ENCODE measurements at regions not wholly inside any gene's neighbourhood (a gene's known extent, or its start where the extent isn't known, plus 50 kb on each side); places are given as distances from the start of the nearest gene placed in this dataset.

DNA sequence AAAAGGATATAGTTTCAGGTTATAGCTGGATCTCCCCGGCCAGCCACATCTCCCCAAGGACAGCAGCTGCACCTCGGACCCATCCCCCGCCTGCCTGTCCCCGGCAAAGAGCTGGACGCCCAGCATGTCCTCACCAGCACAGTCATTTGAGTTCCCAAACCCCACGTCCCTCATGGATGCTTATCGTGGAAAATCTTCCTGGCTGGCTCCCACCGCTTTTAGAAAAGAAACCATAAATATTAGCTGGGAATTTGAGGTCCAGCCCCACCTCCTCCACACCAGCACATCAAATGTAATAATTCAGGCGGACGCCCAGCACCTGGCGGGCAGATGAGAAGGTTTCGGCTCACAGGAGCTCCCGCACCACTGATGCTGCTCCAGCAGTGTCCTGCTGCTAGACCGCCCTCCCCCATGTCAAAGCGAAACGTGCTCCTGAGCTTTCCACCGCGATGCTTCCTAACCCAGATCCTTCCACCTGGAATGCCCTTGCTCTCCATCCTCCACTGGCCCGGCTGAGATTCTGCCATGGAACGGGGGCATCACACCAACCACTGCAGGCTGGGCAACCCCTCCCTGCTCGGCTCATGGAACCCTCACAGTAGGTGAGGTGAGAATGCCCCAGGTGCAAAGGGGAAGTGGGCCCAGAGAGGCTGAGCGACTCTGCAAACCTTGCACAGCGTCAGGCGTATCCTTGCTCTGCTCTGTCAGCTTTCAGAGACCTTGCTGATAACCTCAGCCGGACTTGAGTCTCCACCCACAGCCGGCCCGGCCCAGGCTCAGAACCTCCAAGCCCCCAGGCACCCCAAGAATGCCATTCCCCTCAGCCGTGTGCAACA, 71.5 kb upstream of the GPC1 start:
- no peaks in the 10 kb centered on the region for H3K27me3 ChIP-seq (ENCODE audit: control insufficient read depth in 3 of 3, insufficient read depth in 3 of 3, low read length in 3 of 3)
- H3K36me3 ChIP-seq (ENCODE audit: control insufficient read depth in 3 of 3, insufficient read depth in 3 of 3, low read length in 3 of 3) = no peaks in the 10 kb centered on the region
- no peak overlapping the region for H3K27ac ChIP-seq (ENCODE audit: low read depth, low read length)
- no peak overlapping the region for H3K4me3 ChIP-seq (ENCODE audit: low read length in 3 of 3)
- peaks cover 11 to 47% (median 45%) of the 10 kb centered on the region in 3 donors for H3K4me1 ChIP-seq (ENCODE audit: control insufficient read depth in 3 of 3, insufficient read depth in 3 of 3, low read length in 3 of 3)
- peaks cover 0 to 4% (median 0%) of the 10 kb centered on the region in 3 donors for H3K9me3 ChIP-seq (ENCODE audit: control insufficient read depth in 3 of 3, low read length in 3 of 3)
- no peak overlapping the region for H3K9ac ChIP-seq (ENCODE audit: low read depth in 1 of 3, low read length in 3 of 3)

DNA sequence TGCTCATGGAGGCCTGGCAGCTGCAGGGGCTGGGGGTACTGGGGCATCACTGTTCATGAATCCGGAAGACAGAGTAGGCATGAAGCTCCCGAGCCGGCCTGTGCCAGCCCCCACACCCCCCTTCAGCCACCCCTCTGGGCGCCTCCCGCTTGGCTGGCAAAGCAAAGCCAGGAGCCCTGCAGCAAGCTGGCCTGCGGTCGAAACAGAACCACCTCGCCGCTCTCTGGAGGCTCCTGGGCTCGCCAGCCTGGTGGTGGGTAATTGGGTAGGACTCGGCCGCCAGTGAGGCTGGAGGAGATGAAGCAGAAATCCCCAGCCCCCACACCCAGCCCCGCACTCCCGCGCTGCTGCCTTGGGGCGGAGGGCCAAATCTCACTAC, 70.9 kb upstream of the GPC1 start:
- H3K27me3 ChIP-seq (ENCODE audit: control insufficient read depth in 3 of 3, insufficient read depth in 3 of 3, low read length in 3 of 3) = no peaks in the 10 kb centered on the region

DNA sequence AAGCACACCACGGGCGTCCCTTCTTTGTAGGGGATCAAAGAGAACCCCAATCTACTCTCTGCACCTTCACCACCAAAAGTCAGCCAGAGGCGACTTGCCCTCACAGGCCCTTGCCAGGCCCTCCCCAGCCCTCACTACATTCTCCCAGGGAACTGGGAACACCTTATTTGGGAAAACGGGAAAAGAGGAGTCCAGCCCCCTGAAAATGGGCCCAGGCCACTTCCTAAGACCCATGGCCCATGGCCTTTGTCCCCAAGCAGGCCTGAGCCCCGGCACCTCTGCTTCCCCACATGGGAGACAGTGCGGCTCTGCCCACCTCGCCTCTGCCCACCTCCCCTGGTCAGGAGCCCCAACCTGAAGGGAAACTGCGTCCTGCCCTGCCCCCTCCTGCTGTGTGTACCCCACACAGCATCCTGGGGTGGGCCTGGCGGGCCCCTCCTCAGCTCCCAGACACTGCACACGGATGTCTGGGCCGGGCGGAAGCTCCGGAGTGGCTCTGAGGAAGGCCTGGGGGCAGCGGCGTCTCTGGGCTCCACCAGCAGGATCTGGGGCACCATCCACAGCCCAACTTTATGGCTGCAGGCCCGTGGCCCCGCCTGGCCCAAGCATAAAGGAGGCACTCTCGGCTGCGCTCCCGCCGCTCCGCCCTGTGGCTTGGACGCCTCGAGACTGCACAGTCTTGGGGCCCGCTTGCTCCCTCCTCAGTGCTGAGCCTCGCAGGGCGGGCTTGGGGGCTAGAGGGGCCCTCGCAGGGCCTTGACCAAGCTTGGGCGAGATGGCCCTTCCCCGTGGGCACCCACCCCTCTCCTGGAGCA, 70.3 kb upstream of the GPC1 start:
- Histone ChIP-seq H3K4me3 (ENCODE audit: low read length in 3 of 3) (no peak overlapping the region), H3K4me1 (ENCODE audit: control insufficient read depth in 3 of 3, insufficient read depth in 3 of 3, low read length in 3 of 3) (peaks cover 21 to 58% (median 55%) of the 10 kb centered on the region in 3 donors), H3K9ac (ENCODE audit: low read depth in 1 of 3, low read length in 3 of 3) (peak overlapping the region in 1 of 3 donors; percentile 33), H3K27me3 (ENCODE audit: control insufficient read depth in 3 of 3, insufficient read depth in 3 of 3, low read length in 3 of 3) (no peaks in the 10 kb centered on the region), H3K36me3 (ENCODE audit: control insufficient read depth in 3 of 3, insufficient read depth in 3 of 3, low read length in 3 of 3) (no peaks in the 10 kb centered on the region), H3K27ac (ENCODE audit: low read depth, low read length) (no peak overlapping the region), H3K9me3 (ENCODE audit: control insufficient read depth in 3 of 3, low read length in 3 of 3) (peaks cover 0 to 2% (median 0%) of the 10 kb centered on the region in 3 donors)

More for the DNA sequence above, 70.9 kb upstream of the GPC1 start:
- Histone ChIP-seq H3K4me1 (ENCODE audit: control insufficient read depth in 3 of 3, insufficient read depth in 3 of 3, low read length in 3 of 3) (peaks cover 17 to 52% (median 51%) of the 10 kb centered on the region in 3 donors), H3K9ac (ENCODE audit: low read depth in 1 of 3, low read length in 3 of 3) (no peak overlapping the region), H3K4me3 (ENCODE audit: low read length in 3 of 3) (no peak overlapping the region), H3K27ac (ENCODE audit: low read depth, low read length) (no peak overlapping the region), H3K36me3 (ENCODE audit: control insufficient read depth in 3 of 3, insufficient read depth in 3 of 3, low read length in 3 of 3) (no peaks in the 10 kb centered on the region), H3K9me3 (ENCODE audit: control insufficient read depth in 3 of 3, low read length in 3 of 3) (peaks cover 0 to 4% (median 0%) of the 10 kb centered on the region in 3 donors)

DNA sequence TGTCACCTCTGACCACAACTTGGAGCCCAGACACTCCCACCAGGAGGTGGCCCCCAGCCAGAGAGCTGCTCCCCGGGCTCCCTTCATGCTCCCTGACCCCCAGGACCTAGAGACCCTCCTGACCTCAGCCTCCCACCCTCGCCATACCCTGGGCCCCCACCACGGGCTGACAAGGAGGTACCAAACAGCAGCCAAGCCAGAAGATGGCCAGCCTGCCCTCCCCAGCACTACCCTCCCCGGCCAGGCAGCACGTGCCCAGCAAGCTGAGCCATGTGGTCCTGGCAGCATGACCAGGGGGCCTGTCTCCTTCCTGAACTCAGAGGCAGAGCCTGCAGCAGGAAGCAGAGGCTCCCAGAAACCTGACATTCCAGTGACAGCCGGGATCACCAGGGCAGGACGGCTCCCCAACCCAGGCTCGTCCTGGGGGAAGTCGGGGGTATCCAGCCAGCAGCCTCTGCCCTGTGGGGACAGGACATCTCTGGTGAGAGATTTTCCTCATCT, 69.4 kb upstream of the GPC1 start:
- Histone ChIP-seq H3K27me3 (ENCODE audit: control insufficient read depth in 3 of 3, insufficient read depth in 3 of 3, low read length in 3 of 3) (no peaks in the 10 kb centered on the region), H3K36me3 (ENCODE audit: control insufficient read depth in 3 of 3, insufficient read depth in 3 of 3, low read length in 3 of 3) (no peaks in the 10 kb centered on the region), H3K9me3 (ENCODE audit: control insufficient read depth in 3 of 3, low read length in 3 of 3) (peaks cover 0 to 2% (median 0%) of the 10 kb centered on the region in 3 donors), H3K4me1 (ENCODE audit: control insufficient read depth in 3 of 3, insufficient read depth in 3 of 3, low read length in 3 of 3) (peaks cover 29 to 67% (median 63%) of the 10 kb centered on the region in 3 donors), H3K27ac (ENCODE audit: low read depth, low read length) (no peak overlapping the region), H3K9ac (ENCODE audit: low read depth in 1 of 3, low read length in 3 of 3) (peak overlapping the region in 1 of 3 donors; percentile 40), H3K4me3 (ENCODE audit: low read length in 3 of 3) (no peak overlapping the region)

DNA sequence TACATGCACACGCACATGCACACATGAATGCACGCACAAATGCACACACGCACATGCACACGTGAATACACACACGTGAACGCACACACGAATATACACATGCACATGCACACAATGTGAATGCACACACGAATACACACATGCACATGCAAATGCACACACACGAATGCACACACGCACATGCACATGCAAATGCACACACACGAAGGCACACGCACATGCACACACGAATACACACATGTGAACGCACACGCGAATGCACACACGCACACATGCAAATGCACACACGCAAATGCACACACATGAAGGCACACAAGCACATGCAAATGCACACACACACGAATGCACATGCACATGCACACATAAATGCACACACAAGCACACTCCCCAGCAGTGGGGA, 68.6 kb upstream of the GPC1 start:
- H3K9me3 ChIP-seq (ENCODE audit: control insufficient read depth in 3 of 3, low read length in 3 of 3) = no peaks in the 10 kb centered on the region
- H3K27ac ChIP-seq (ENCODE audit: low read depth, low read length) = no peak overlapping the region
- H3K27me3 ChIP-seq (ENCODE audit: control insufficient read depth in 3 of 3, insufficient read depth in 3 of 3, low read length in 3 of 3) = no peaks in the 10 kb centered on the region
- H3K4me1 ChIP-seq (ENCODE audit: control insufficient read depth in 3 of 3, insufficient read depth in 3 of 3, low read length in 3 of 3) = peaks cover 31 to 75% (median 72%) of the 10 kb centered on the region in 3 donors
- H3K4me3 ChIP-seq (ENCODE audit: low read length in 3 of 3) = peak overlapping the region in 1 of 3 donors; percentile 22
- no peaks in the 10 kb centered on the region for H3K36me3 ChIP-seq (ENCODE audit: control insufficient read depth in 3 of 3, insufficient read depth in 3 of 3, low read length in 3 of 3)
- no peak overlapping the region for H3K9ac ChIP-seq (ENCODE audit: low read depth in 1 of 3, low read length in 3 of 3)

DNA sequence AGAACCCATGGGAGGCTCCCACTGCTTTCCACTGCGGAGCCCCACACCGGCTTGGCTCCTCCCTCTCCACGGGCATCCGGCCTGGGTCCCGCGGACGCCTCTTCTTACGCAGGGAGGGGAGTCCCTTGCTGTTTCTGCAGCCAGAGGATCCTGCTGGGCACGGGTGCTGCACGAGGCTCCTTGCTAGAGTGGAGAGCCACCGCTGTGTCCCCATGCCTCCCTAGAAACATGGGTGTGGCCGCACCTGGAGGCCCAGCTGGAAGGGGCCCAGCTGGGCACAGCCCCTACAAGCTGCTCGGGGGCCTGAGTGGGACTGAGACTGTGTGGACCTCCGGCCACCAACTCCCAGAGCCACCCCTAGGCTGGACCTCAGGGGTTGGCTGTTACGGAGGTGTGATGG, 67.7 kb upstream of the GPC1 start:
- no peaks in the 10 kb centered on the region for H3K9me3 ChIP-seq (ENCODE audit: control insufficient read depth in 3 of 3, low read length in 3 of 3)
- no peaks in the 10 kb centered on the region for H3K27me3 ChIP-seq (ENCODE audit: control insufficient read depth in 3 of 3, insufficient read depth in 3 of 3, low read length in 3 of 3)
- H3K9ac ChIP-seq (ENCODE audit: low read depth in 1 of 3, low read length in 3 of 3) = peak overlapping the region in 2 of 3 donors; percentile 12 to 77
- no peak overlapping the region for H3K4me3 ChIP-seq (ENCODE audit: low read length in 3 of 3)
- peak overlapping the region; percentile 99 for H3K27ac ChIP-seq (ENCODE audit: low read depth, low read length)
- H3K36me3 ChIP-seq (ENCODE audit: control insufficient read depth in 3 of 3, insufficient read depth in 3 of 3, low read length in 3 of 3) = no peaks in the 10 kb centered on the region
- H3K4me1 ChIP-seq (ENCODE audit: control insufficient read depth in 3 of 3, insufficient read depth in 3 of 3, low read length in 3 of 3) = peaks cover 31 to 76% (median 76%) of the 10 kb centered on the region in 3 donors

DNA sequence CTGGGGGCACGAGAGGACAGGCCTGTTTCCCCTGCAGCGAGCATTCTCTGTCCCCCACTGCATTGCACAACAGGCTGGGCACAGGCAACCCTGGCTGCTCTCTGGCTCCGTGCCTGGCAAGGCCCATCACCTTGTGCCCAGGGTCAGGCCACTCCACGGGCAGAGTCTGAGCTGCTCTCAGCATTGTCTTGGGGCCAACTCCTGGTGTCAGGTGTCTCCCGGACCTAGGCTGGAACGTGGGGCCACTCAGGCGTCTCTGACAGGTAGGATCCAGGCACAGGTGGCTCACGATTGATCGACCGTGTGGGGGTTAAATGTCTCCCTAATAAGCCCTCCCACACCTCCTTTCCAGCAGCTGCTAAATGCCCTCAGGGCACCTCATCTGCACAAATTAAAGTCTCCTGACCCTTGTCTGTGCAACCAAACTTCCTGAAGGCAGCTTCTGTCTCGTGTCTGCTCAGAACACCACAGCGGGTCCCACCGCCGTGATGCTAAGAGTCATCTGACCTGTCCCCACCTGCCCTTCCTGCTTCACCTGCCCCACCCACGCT, 66.6 kb upstream of the GPC1 start:
- Histone ChIP-seq H3K4me1 (ENCODE audit: control insufficient read depth in 3 of 3, insufficient read depth in 3 of 3, low read length in 3 of 3) (peaks cover 36 to 79% (median 72%) of the 10 kb centered on the region in 3 donors), H3K27ac (ENCODE audit: low read depth, low read length) (peak overlapping the region; percentile 99)

DNA sequence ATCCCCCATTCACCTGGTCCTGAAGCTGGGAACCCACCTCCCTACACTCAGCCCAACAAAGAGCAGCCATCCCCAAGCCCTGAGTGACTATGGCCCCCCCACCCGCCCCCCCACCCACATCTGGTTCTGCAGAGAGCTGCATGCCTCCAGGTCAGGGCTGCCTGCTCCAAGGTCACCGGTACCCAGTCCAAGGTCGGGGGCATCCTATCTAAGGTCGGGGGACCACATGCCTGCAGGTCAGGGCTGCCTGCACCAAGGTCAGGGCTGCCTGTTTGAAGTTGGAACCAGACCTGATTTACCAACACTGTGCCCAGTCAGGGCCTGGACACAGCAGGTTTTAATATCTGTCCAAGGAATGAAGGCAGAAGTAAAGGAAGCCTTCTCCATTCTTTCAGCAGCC, 66.1 kb upstream of the GPC1 start:
- Histone ChIP-seq H3K4me1 (ENCODE audit: control insufficient read depth in 3 of 3, insufficient read depth in 3 of 3, low read length in 3 of 3) (peaks cover 41 to 83% (median 77%) of the 10 kb centered on the region in 3 donors), H3K9me3 (ENCODE audit: control insufficient read depth in 3 of 3, low read length in 3 of 3) (no peaks in the 10 kb centered on the region), H3K4me3 (ENCODE audit: low read length in 3 of 3) (peak overlapping the region in 2 of 3 donors; percentile 38 to 58), H3K36me3 (ENCODE audit: control insufficient read depth in 3 of 3, insufficient read depth in 3 of 3, low read length in 3 of 3) (no peaks in the 10 kb centered on the region), H3K27me3 (ENCODE audit: control insufficient read depth in 3 of 3, insufficient read depth in 3 of 3, low read length in 3 of 3) (no peaks in the 10 kb centered on the region), H3K9ac (ENCODE audit: low read depth in 1 of 3, low read length in 3 of 3) (peak overlapping the region; percentile 72 to 89 (median 88)), H3K27ac (ENCODE audit: low read depth, low read length) (peak overlapping the region; percentile 99)

More for the DNA sequence above, 66.6 kb upstream of the GPC1 start:
- H3K27me3 ChIP-seq (ENCODE audit: control insufficient read depth in 3 of 3, insufficient read depth in 3 of 3, low read length in 3 of 3) = no peaks in the 10 kb centered on the region
- no peaks in the 10 kb centered on the region for H3K9me3 ChIP-seq (ENCODE audit: control insufficient read depth in 3 of 3, low read length in 3 of 3)
- peak overlapping the region; percentile 65 to 77 (median 72) for H3K9ac ChIP-seq (ENCODE audit: low read depth in 1 of 3, low read length in 3 of 3)
- peak overlapping the region in 2 of 3 donors; percentile 20 to 36 for H3K4me3 ChIP-seq (ENCODE audit: low read length in 3 of 3)
- no peaks in the 10 kb centered on the region for H3K36me3 ChIP-seq (ENCODE audit: control insufficient read depth in 3 of 3, insufficient read depth in 3 of 3, low read length in 3 of 3)

DNA sequence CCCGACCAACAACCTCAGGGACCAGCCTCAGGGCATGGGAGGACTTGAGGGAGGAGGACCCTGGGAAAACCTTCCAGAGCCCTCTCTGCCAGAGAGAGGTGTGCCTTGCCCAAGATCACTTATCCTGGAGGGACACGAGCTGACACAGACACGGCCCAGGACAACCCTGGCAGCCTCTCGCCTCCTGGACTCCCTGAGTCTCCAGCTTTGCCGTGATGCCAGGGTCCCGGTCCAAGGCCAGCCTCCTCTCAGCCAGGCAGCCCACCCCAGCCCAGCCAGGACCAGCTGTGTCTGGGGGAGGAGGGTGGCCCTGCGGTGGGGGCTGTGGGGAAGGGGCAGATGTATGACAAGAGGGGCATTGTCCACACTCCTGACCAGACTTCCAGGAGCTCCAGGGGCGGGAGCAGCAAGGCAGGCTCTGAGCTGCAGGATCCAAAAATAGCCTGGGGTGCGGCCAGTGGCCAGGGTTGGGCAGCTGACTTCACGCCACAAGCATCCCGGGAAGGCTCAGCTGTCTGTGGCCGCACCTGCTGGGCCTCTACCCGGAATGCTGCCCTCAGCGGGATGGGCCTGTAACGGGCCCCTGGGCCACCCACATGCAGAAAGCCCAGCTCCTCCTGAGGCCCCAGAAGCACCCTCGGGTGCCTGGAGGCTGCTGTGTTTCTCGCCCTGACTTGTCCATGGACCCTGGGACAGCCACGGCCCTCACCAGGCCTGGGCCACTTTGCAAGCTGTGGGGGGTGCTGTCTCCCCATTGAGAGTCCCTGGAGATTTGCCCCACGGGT, 65.5 kb upstream of the GPC1 start:
- peak overlapping the region; percentile 72 to 89 (median 88) for H3K9ac ChIP-seq (ENCODE audit: low read depth in 1 of 3, low read length in 3 of 3)
- H3K36me3 ChIP-seq (ENCODE audit: control insufficient read depth in 3 of 3, insufficient read depth in 3 of 3, low read length in 3 of 3) = no peaks in the 10 kb centered on the region
- H3K27ac ChIP-seq (ENCODE audit: low read depth, low read length) = peak overlapping the region; percentile 99
- no peaks in the 10 kb centered on the region for H3K9me3 ChIP-seq (ENCODE audit: control insufficient read depth in 3 of 3, low read length in 3 of 3)
- H3K4me1 ChIP-seq (ENCODE audit: control insufficient read depth in 3 of 3, insufficient read depth in 3 of 3, low read length in 3 of 3) = peaks cover 47 to 89% (median 83%) of the 10 kb centered on the region in 3 donors
- peak overlapping the region in 2 of 3 donors; percentile 38 to 58 for H3K4me3 ChIP-seq (ENCODE audit: low read length in 3 of 3)
- no peaks in the 10 kb centered on the region for H3K27me3 ChIP-seq (ENCODE audit: control insufficient read depth in 3 of 3, insufficient read depth in 3 of 3, low read length in 3 of 3)
